Activated T-helper 17 cell treated with anti-CD3 and anti-CD28 coated beads, Interleukin-2, amount 50 U/mL, for 72 hours (primary cell): ENCODE measurements at regions not wholly inside any gene's neighbourhood (a gene's known extent, or its start where the extent isn't known, plus 50 kb on each side); places are given as distances from the start of the nearest gene placed in this dataset.
"Not testable (repeated sequence)": the region's sequence is repeated elsewhere in the genome, so short reads cannot be mapped to it uniquely, and the experiment has no call there.

ENCODE experiments used
- ATAC-seq: fragments of 150-1000 bp; cut with Tn5 transposase; replicated peaks from 2 replicates; pipeline ENCODE4 v1.10.0; 2021; ENCODE audit warnings: mild to moderate bottlenecking, moderate library complexity
- H3K27ac Mint-ChIP-seq: one replicate; pipeline ENCODE4 v1.8.0; 2022; ENCODE audit warnings: mixed read lengths
- H3K27me3 Mint-ChIP-seq: one replicate; pipeline ENCODE4 v1.8.0; 2022; ENCODE audit warnings: mixed read lengths
- H3K36me3 Mint-ChIP-seq: one replicate; pipeline ENCODE4 v1.8.0; 2022; ENCODE audit warnings: low read depth, mild to moderate bottlenecking, mixed read lengths
- H3K4me1 Mint-ChIP-seq: one replicate; pipeline ENCODE4 v1.8.0; 2022; ENCODE audit warnings: mixed read lengths
- H3K4me3 Mint-ChIP-seq: one replicate; pipeline ENCODE4 v1.8.0; 2022; ENCODE audit warnings: mild to moderate bottlenecking, mixed read lengths
- H3K9me3 Mint-ChIP-seq: one replicate; pipeline ENCODE4 v1.8.0; 2022; ENCODE audit warnings: mixed read lengths

- ATAC-seq: no peak
- Mint-ChIP-seq H3K36me3 (no peaks in the 10 kb centered on the region), H3K27me3 (no peaks in the 10 kb centered on the region), H3K9me3 (peaks cover 21% of the 10 kb centered on the region), H3K27ac (no peak overlapping the region), H3K4me3 (no peak overlapping the region), H3K4me1 (no peaks in the 10 kb centered on the region)
Observed at GRCh38 chr9:24073666-24074065, 247.6 kb upstream of the ELAVL2 start.

GRCh38 chr9:24073007-24073592 lies 247.1 kb upstream of the ELAVL2 start:
- no peak for ATAC-seq
- no peaks in the 10 kb centered on the region for H3K4me1 Mint-ChIP-seq
- no peaks in the 10 kb centered on the region for H3K27me3 Mint-ChIP-seq
- no peak overlapping the region for H3K27ac Mint-ChIP-seq
- H3K4me3 Mint-ChIP-seq: no peak overlapping the region
- no peaks in the 10 kb centered on the region for H3K36me3 Mint-ChIP-seq
- peaks cover 21% of the 10 kb centered on the region for H3K9me3 Mint-ChIP-seq

GRCh38 chr9:24071716-24072115 lies 245.7 kb upstream of the ELAVL2 start:
- Mint-ChIP-seq H3K4me1 (no peaks in the 10 kb centered on the region), H3K27ac (no peak overlapping the region), H3K4me3 (no peak overlapping the region), H3K27me3 (no peaks in the 10 kb centered on the region), H3K9me3 (peaks cover 21% of the 10 kb centered on the region), H3K36me3 (no peaks in the 10 kb centered on the region)
- ATAC-seq: no peak

- Mint-ChIP-seq H3K36me3 (no peaks in the 10 kb centered on the region), H3K4me3 (no peak overlapping the region), H3K4me1 (no peaks in the 10 kb centered on the region)
Observed at GRCh38 chr9:24071091-24071490, 245.1 kb upstream of the ELAVL2 start.

GRCh38 chr9:24067107-24067506 lies 241.1 kb upstream of the ELAVL2 start:
- not testable (repeated sequence) for H3K36me3 Mint-ChIP-seq, H3K27me3 Mint-ChIP-seq, H3K9me3 Mint-ChIP-seq, H3K4me1 Mint-ChIP-seq, H3K4me3 Mint-ChIP-seq, ATAC-seq, H3K27ac Mint-ChIP-seq

More at GRCh38 chr9:24071091-24071490, 245.1 kb upstream of the ELAVL2 start:
- Mint-ChIP-seq H3K27ac (no peak overlapping the region), H3K9me3 (peaks cover 16% of the 10 kb centered on the region), H3K27me3 (no peaks in the 10 kb centered on the region)
- ATAC-seq: no peak

GRCh38 chr9:24059651-24060050 lies 233.6 kb upstream of the ELAVL2 start:
- H3K36me3 Mint-ChIP-seq: no peaks in the 10 kb centered on the region
- H3K4me1 Mint-ChIP-seq: no peaks in the 10 kb centered on the region
- H3K27ac Mint-ChIP-seq: no peak overlapping the region
- ATAC-seq: no peak
- H3K9me3 Mint-ChIP-seq: peaks cover 8% of the 10 kb centered on the region
- H3K4me3 Mint-ChIP-seq: no peak overlapping the region
- no peaks in the 10 kb centered on the region for H3K27me3 Mint-ChIP-seq

GRCh38 chr9:24051587-24051986 lies 225.5 kb upstream of the ELAVL2 start:
- no peak overlapping the region for H3K4me3 Mint-ChIP-seq
- no peak for ATAC-seq
- H3K27me3 Mint-ChIP-seq: no peaks in the 10 kb centered on the region
- no peaks in the 10 kb centered on the region for H3K4me1 Mint-ChIP-seq
- peaks cover 25% of the 10 kb centered on the region for H3K9me3 Mint-ChIP-seq
- no peaks in the 10 kb centered on the region for H3K36me3 Mint-ChIP-seq
- no peak overlapping the region for H3K27ac Mint-ChIP-seq

- H3K9me3 Mint-ChIP-seq: peaks cover 21% of the 10 kb centered on the region
- not testable (repeated sequence) for H3K36me3 Mint-ChIP-seq, H3K27ac Mint-ChIP-seq, H3K27me3 Mint-ChIP-seq, H3K4me3 Mint-ChIP-seq, ATAC-seq, H3K4me1 Mint-ChIP-seq
Observed at GRCh38 chr9:24050239-24050638, 224.2 kb upstream of the ELAVL2 start.

GRCh38 chr9:24045150-24045549 lies 219.1 kb upstream of the ELAVL2 start:
- H3K36me3 Mint-ChIP-seq: no peaks in the 10 kb centered on the region
- peaks cover 37% of the 10 kb centered on the region for H3K9me3 Mint-ChIP-seq
- no peaks in the 10 kb centered on the region for H3K4me1 Mint-ChIP-seq
- ATAC-seq: no peak
- no peak overlapping the region for H3K27ac Mint-ChIP-seq
- H3K4me3 Mint-ChIP-seq: no peak overlapping the region
- no peaks in the 10 kb centered on the region for H3K27me3 Mint-ChIP-seq

- Mint-ChIP-seq H3K9me3 (peaks cover 33% of the 10 kb centered on the region), H3K27me3 (no peaks in the 10 kb centered on the region), H3K4me1 (no peaks in the 10 kb centered on the region), H3K4me3 (no peak overlapping the region), H3K27ac (no peak overlapping the region), H3K36me3 (no peaks in the 10 kb centered on the region)
- no peak for ATAC-seq
Observed at GRCh38 chr9:24044576-24044975, 218.5 kb upstream of the ELAVL2 start.

- no peak for ATAC-seq
- Mint-ChIP-seq H3K4me3 (no peak overlapping the region), H3K36me3 (no peaks in the 10 kb centered on the region)
Observed at GRCh38 chr9:24041160-24041690, 215.2 kb upstream of the ELAVL2 start.

GRCh38 chr9:24036459-24036858 lies 210.4 kb upstream of the ELAVL2 start:
- Mint-ChIP-seq H3K4me1 (no peaks in the 10 kb centered on the region), H3K27me3 (no peaks in the 10 kb centered on the region), H3K36me3 (no peaks in the 10 kb centered on the region), H3K27ac (no peak overlapping the region), H3K4me3 (no peak overlapping the region), H3K9me3 (peaks cover 15% of the 10 kb centered on the region)
- no peak for ATAC-seq

More at GRCh38 chr9:24041160-24041690, 215.2 kb upstream of the ELAVL2 start:
- no peaks in the 10 kb centered on the region for H3K27me3 Mint-ChIP-seq
- H3K4me1 Mint-ChIP-seq: no peaks in the 10 kb centered on the region
- no peak overlapping the region for H3K27ac Mint-ChIP-seq
- peaks cover 25% of the 10 kb centered on the region for H3K9me3 Mint-ChIP-seq

GRCh38 chr9:24035816-24036215 lies 209.8 kb upstream of the ELAVL2 start:
- no peak for ATAC-seq
- H3K4me1 Mint-ChIP-seq: no peaks in the 10 kb centered on the region
- peaks cover 17% of the 10 kb centered on the region for H3K9me3 Mint-ChIP-seq
- H3K4me3 Mint-ChIP-seq: no peak overlapping the region
- no peaks in the 10 kb centered on the region for H3K27me3 Mint-ChIP-seq
- no peak overlapping the region for H3K27ac Mint-ChIP-seq
- H3K36me3 Mint-ChIP-seq: no peaks in the 10 kb centered on the region

GRCh38 chr9:24011881-24012280 lies 185.8 kb upstream of the ELAVL2 start:
- no peak for ATAC-seq
- H3K9me3 Mint-ChIP-seq: peaks cover 4% of the 10 kb centered on the region
- no peaks in the 10 kb centered on the region for H3K27me3 Mint-ChIP-seq
- no peak overlapping the region for H3K27ac Mint-ChIP-seq
- H3K36me3 Mint-ChIP-seq: no peaks in the 10 kb centered on the region
- H3K4me3 Mint-ChIP-seq: no peak overlapping the region
- H3K4me1 Mint-ChIP-seq: no peaks in the 10 kb centered on the region

GRCh38 chr9:24011009-24011717 lies 185.1 kb upstream of the ELAVL2 start:
- Mint-ChIP-seq H3K9me3 (peaks cover 4% of the 10 kb centered on the region), H3K4me1 (no peaks in the 10 kb centered on the region), H3K27me3 (no peaks in the 10 kb centered on the region), H3K36me3 (no peaks in the 10 kb centered on the region), H3K27ac (no peak overlapping the region), H3K4me3 (no peak overlapping the region)
- ATAC-seq: no peak
